H1 (cell line): ENCODE measurements at regions not wholly inside any gene's neighbourhood (a gene's known extent, or its start where the extent isn't known, plus 50 kb on each side); places are given as distances from the start of the nearest gene placed in this dataset.

Source experiments
- CTCF ChIA-PET: fragments of 300-600 bp; sonication (Branson Sonifier 250); formaldehyde crosslinking; loops from one replicate; lab custom pipeline; 2021; ENCODE audit not compliant: partially characterized antibody; lab: Charles Lee
- POLR2A ChIA-PET: fragments of 300-600 bp; sonication (Branson Sonifier 250); formaldehyde crosslinking; loops from one replicate; lab custom pipeline; 2021; ENCODE audit warnings: inconsistent platforms; ENCODE audit not compliant: partially characterized antibody; lab: Charles Lee
- DNase-seq, 2 experiments: peaks; one replicate each; pipeline versions ENCODE4 v3.0.0 to v3.0.0-alpha.2; 2010 to 2022; ENCODE audit warnings: low spot score in 2 of 2, low read depth in 1 of 2, mixed read lengths in 1 of 2
- FAIRE-seq: peaks from 2 replicates; lab custom pipeline; 2011; peaks lifted over from hg19 to GRCh38; lab: Jason Lieb, UNC
- H2AFZ ChIP-seq: 2 replicates; pipeline ENCODE4 v1.8.1; 2012; ENCODE audit warnings: low read length, inconsistent platforms
- H2AK5ac ChIP-seq: 2 replicates; pipeline ENCODE4 v1.6.1; 2013; ENCODE audit warnings: low read depth, low read length
- H2BK120ac ChIP-seq: replicated peaks from 2 replicates; pipeline ENCODE3; 2013; ENCODE audit warnings: low read depth, low read length, inconsistent platforms
- H2BK12ac ChIP-seq: 2 replicates; pipeline ENCODE4 v1.6.1; 2013; ENCODE audit warnings: low read depth, low read length
- H2BK15ac ChIP-seq: 2 replicates; pipeline ENCODE4 v1.6.1; 2013; ENCODE audit warnings: low read length
- H2BK20ac ChIP-seq: 2 replicates; pipeline ENCODE4 v1.6.1; 2013; ENCODE audit warnings: low read length
- H2BK5ac ChIP-seq: 2 replicates; pipeline ENCODE4 v1.6.1; 2013; ENCODE audit warnings: low read depth, low read length
- H3K14ac ChIP-seq: 2 replicates; pipeline ENCODE4 v1.6.1; 2013; ENCODE audit warnings: inconsistent platforms; ENCODE audit not compliant: insufficient read length
- H3K18ac ChIP-seq: 2 replicates; pipeline ENCODE4 v1.6.1; 2013; ENCODE audit warnings: low read length; ENCODE audit errors: extremely low read depth
- H3K23ac ChIP-seq: 2 replicates; pipeline ENCODE4 v1.6.1; 2013; ENCODE audit warnings: inconsistent platforms; ENCODE audit not compliant: insufficient read length
- H3K23me2 ChIP-seq: 2 replicates; pipeline ENCODE4 v1.6.1; 2013; ENCODE audit warnings: low read depth, low read length
- H3K27ac ChIP-seq: 2 replicates; pipeline ENCODE4 v1.6.1; 2011; ENCODE audit warnings: low read depth, low read length, inconsistent platforms
- H3K27me3 ChIP-seq, 4 experiments: replicated peaks in 1 of 4; 1 replicate in 1 of 4; 2 replicates in 3 of 4; pipeline versions ENCODE4 v1.6.1 to v1.8.1; 2011 to 2013; ENCODE audit warnings: low read length in 3 of 4, mild to moderate bottlenecking in 3 of 4, inconsistent platforms in 2 of 4, mixed read lengths in 2 of 4, moderate library complexity in 1 of 4; ENCODE audit not compliant: control insufficient read depth in 3 of 4, insufficient read depth in 3 of 4; ENCODE audit errors: extremely low read depth in 1 of 4
- H3K36me3 ChIP-seq, 4 experiments: 2 replicates each; pipeline versions ENCODE4 v1.6.1 to v1.8.1; 2011 to 2013; ENCODE audit warnings: mild to moderate bottlenecking in 4 of 4, low read length in 3 of 4, moderate library complexity in 2 of 4, control low read depth in 1 of 4, inconsistent platforms in 1 of 4; ENCODE audit not compliant: insufficient read depth in 4 of 4, control insufficient read depth in 2 of 4
- H3K4ac ChIP-seq: replicated peaks from 2 replicates; pipeline ENCODE3; 2013; ENCODE audit warnings: low read length, low read depth, mixed read lengths, inconsistent platforms; ENCODE audit not compliant: insufficient read length
- H3K4me1 ChIP-seq, 4 experiments: replicated peaks in 1 of 4; 1 replicate in 1 of 4; 2 replicates in 3 of 4; pipeline versions ENCODE4 v1.6.1 to v1.8.1; 2011 to 2013; ENCODE audit warnings: low read length in 3 of 4, inconsistent platforms in 2 of 4, mixed read lengths in 1 of 4; ENCODE audit not compliant: insufficient read depth in 4 of 4, control insufficient read depth in 3 of 4
- H3K4me2 ChIP-seq, 2 experiments: 2 replicates each; pipeline versions ENCODE4 v1.6.1 to v1.8.1; 2011 to 2013; ENCODE audit warnings: low read depth in 2 of 2, low read length in 2 of 2, control low read depth in 1 of 2, inconsistent platforms in 1 of 2, mild to moderate bottlenecking in 1 of 2; ENCODE audit not compliant: insufficient read depth in 1 of 2
- H3K4me3 ChIP-seq, 4 experiments: fragments of 200-600, 300-600 bp in 1 of 4; sonication (generic), shearing (Covaris generic), sonication (Bioruptor Twin) in 1 of 4; 2 replicates each; pipeline versions ENCODE4 v1.5.1 to v1.8.1; 2011 to 2016; ENCODE audit warnings: low read length in 4 of 4, low read depth in 3 of 4, control low read depth in 2 of 4, inconsistent platforms in 2 of 4, mild to moderate bottlenecking in 2 of 4, mixed read lengths in 1 of 4, moderate library complexity in 1 of 4; ENCODE audit not compliant: insufficient read depth in 2 of 4; ENCODE audit errors: extremely low read depth in 1 of 4
- H3K56ac ChIP-seq: replicated peaks from 2 replicates; pipeline ENCODE3; 2013; ENCODE audit warnings: low read depth, mild to moderate bottlenecking, mixed read lengths, low read length, inconsistent platforms; ENCODE audit not compliant: insufficient read length
- H3K79me1 ChIP-seq: 2 replicates; pipeline ENCODE4 v1.6.1; 2013; ENCODE audit warnings: low read depth, low read length, control low read depth
- H3K79me2 ChIP-seq, 2 experiments: 2 replicates each; pipeline versions ENCODE4 v1.6.1 to v1.8.1; 2012 to 2013; ENCODE audit warnings: low read length in 2 of 2, mild to moderate bottlenecking in 2 of 2, inconsistent platforms in 1 of 2; ENCODE audit not compliant: insufficient read depth in 2 of 2, control insufficient read depth in 1 of 2
- H3K9ac ChIP-seq, 4 experiments: replicated peaks in 1 of 4; 1 replicate in 1 of 4; 2 replicates in 3 of 4; pipeline versions ENCODE4 v1.6.1 to v1.8.1; 2011 to 2013; ENCODE audit warnings: low read depth in 3 of 4, low read length in 3 of 4, control low read depth in 2 of 4, mild to moderate bottlenecking in 2 of 4, moderate library complexity in 2 of 4, inconsistent platforms in 1 of 4; ENCODE audit errors: extremely low read depth in 1 of 4
- H3K9me3 ChIP-seq, 2 experiments: 2 replicates each; pipeline versions ENCODE4 v1.6.1 to v1.8.1; 2012 to 2013; ENCODE audit warnings: mild to moderate bottlenecking in 2 of 2, moderate library complexity in 2 of 2, control low read depth in 1 of 2, inconsistent platforms in 1 of 2, low read depth in 1 of 2, low read length in 1 of 2, mixed read lengths in 1 of 2; ENCODE audit not compliant: insufficient read depth in 2 of 2
- H4K20me1 ChIP-seq, 2 experiments: replicated peaks in 1 of 2; 2 replicates each; pipeline versions ENCODE3 to v1.8.1; 2011 to 2013; ENCODE audit warnings: inconsistent platforms in 2 of 2, low read length in 2 of 2, mild to moderate bottlenecking in 1 of 2; ENCODE audit not compliant: insufficient read depth in 2 of 2, control insufficient read depth in 1 of 2
- H4K5ac ChIP-seq: 2 replicates; pipeline ENCODE4 v1.6.1; 2013; ENCODE audit warnings: low read length, low read depth, mixed read lengths, inconsistent platforms; ENCODE audit not compliant: insufficient read length
- H4K8ac ChIP-seq: 2 replicates; pipeline ENCODE4 v1.8.0; 2013; ENCODE audit warnings: mild to moderate bottlenecking, moderate library complexity, low read length, inconsistent platforms; ENCODE audit not compliant: insufficient read depth; ENCODE audit errors: extremely low read depth
- H4K91ac ChIP-seq: replicated peaks from 2 replicates; pipeline ENCODE3; 2013; ENCODE audit warnings: low read length, mixed read lengths, inconsistent platforms; ENCODE audit not compliant: insufficient read length
- SIRT6 ChIP-seq: IDR thresholded peaks from one replicate; pipeline ENCODE4 v1.7.1; 2012; ENCODE audit warnings: low read length, inconsistent platforms
- WGBS, 2 experiments: shearing (Covaris generic) in 1 of 2; methylation state at CpG; one replicate each; pipeline versions ENCODE4 v1.1.6 to v1.1.7; 2013 to 2015; ENCODE audit warnings: low lambda C conversion rate in 2 of 2, mixed read lengths in 2 of 2, inconsistent platforms in 1 of 2, low coverage in 1 of 2, missing lambda C conversion rate in 1 of 2; ENCODE audit not compliant: insufficient replicate concordance in 2 of 2, insufficient coverage in 1 of 2, insufficient read length in 1 of 2; ENCODE audit errors: extremely low coverage in 1 of 2, missing lambda C conversion rate in 1 of 2; 5-methylcytosine and 5-hydroxymethylcytosine counted together
- TF ChIP-seq, protein P1 (sequence below), 3 experiments: IDR thresholded peaks; 1 replicate in 2 of 3; 2 replicates in 1 of 3; pipeline versions ENCODE4 v1.5.1 to v1.6.1; 2011; ENCODE audit warnings: low read length in 3 of 3, mild to moderate bottlenecking in 3 of 3, inconsistent platforms in 2 of 3, low read depth in 1 of 3, moderate library complexity in 1 of 3; ENCODE audit not compliant: insufficient read depth in 1 of 3; ENCODE audit errors: control extremely low read depth in 1 of 3

DNA sequence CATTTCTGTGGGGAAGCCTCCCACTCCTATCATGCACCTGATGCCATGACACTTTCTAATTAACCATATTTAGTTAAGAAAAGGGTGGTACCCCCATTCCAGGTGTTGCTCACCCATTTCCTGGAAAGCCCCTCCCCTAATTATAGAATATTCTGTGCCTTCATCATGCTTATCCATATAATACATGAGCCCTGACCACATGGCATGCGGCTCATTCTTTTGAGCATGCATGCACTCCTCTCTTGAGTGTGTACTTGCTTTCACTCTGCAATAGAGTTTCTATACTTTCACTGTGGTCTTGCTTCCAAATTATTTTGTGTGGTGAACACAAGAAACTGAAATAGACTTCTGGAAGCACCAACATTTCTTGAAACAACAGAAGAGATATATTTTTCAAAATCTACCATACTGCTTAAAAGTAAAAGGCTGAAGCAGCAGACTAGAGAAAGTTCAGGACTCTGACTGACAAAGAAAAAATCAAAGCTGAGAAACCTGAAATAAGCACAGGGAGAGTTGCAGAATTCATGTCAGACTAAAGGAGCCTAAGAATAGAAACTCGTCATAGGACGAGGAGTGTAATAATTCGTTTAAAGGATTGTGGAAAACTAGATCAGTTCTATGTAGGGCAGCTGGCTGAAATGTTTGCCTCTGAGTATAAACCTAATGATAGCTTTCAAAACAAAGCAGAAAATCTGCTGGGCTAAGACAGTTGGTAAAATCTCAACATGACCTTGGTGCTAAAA is 144.8 kb downstream of the KITLG start:
- Histone ChIP-seq H4K5ac (no peak overlapping the region), H3K18ac (no peak overlapping the region), H3K4me1 (peaks cover 0 to 2% (median 0%) of the 10 kb centered on the region in 4 experiments; a peak in 1 of 7 replicates), H3K79me2 (no peaks in the 10 kb centered on the region), H3K9me3 (no peaks in the 10 kb centered on the region), H3K36me3 (no peaks in the 10 kb centered on the region), H2AFZ (no peak overlapping the region), H3K27ac (no peak overlapping the region), H3K14ac (no peak overlapping the region), H3K4ac (no peak overlapping the region), H2BK20ac (no peak overlapping the region), H2BK5ac (no peak overlapping the region), H2BK120ac (no peak overlapping the region), H4K20me1 (no peaks in the 10 kb centered on the region), H3K4me3 (no peak overlapping the region), H2AK5ac (no peak overlapping the region), H3K4me2 (no peak overlapping the region), H3K23me2 (no peaks in the 10 kb centered on the region), H3K79me1 (no peaks in the 10 kb centered on the region), H2BK15ac (no peak overlapping the region), H4K8ac (no peak overlapping the region), H3K23ac (no peak overlapping the region), H3K56ac (no peak overlapping the region), H2BK12ac (no peak overlapping the region), H4K91ac (no peak overlapping the region), H3K27me3 (no peaks in the 10 kb centered on the region), H3K9ac (no peak overlapping the region)
- no peak for FAIRE-seq
- CTCF ChIA-PET, result interaction anchor here (0.6 to 1.3 kb wide), 2 partner anchors 9 to 146 kb away, joined by 3 to 4 read pairs; no protein-coding TSS in a partner anchor
- 86% methylated on average over 4 of the region's 4 CpGs; no CpG with 5 or more reads in 1 of the 2 experiments for WGBS, 2 experiments
- DNase-seq, result no peak
- TF ChIP-seq, protein P1, sequence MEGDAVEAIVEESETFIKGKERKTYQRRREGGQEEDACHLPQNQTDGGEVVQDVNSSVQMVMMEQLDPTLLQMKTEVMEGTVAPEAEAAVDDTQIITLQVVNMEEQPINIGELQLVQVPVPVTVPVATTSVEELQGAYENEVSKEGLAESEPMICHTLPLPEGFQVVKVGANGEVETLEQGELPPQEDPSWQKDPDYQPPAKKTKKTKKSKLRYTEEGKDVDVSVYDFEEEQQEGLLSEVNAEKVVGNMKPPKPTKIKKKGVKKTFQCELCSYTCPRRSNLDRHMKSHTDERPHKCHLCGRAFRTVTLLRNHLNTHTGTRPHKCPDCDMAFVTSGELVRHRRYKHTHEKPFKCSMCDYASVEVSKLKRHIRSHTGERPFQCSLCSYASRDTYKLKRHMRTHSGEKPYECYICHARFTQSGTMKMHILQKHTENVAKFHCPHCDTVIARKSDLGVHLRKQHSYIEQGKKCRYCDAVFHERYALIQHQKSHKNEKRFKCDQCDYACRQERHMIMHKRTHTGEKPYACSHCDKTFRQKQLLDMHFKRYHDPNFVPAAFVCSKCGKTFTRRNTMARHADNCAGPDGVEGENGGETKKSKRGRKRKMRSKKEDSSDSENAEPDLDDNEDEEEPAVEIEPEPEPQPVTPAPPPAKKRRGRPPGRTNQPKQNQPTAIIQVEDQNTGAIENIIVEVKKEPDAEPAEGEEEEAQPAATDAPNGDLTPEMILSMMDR (IDR thresholded peaks at IDR 0.05; ENCODE audit: control extremely low read depth in 1 of 3, insufficient read depth in 1 of 3, low read depth in 1 of 3, low read length in 3 of 3), result no peak
- TF ChIP-seq SIRT6, result no peak
- POLR2A ChIA-PET, result no interaction called here
